ENCODE measurements at regions not wholly inside any gene's neighbourhood (a gene's known extent, or its start where the extent isn't known, plus 50 kb on each side); places are given as distances from the start of the nearest gene placed in this dataset.

DNA sequence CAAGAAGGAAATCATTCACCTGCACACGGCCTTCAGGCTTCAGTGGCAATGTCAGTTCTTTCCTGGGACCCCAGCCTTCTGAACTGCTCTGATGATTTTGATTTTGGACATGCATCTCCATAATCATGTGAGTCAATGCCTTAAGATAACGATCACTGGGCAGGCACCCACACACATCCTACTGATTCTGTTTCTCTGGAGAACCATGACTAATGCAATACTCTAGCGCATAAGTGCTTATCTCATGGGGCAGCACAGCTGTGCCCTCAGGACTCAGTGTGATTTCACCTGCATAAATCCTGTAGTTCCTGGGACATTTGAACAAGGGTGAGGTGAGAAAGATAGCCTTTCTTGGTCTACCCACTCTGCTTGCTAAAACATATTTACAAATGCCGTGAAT is 144.6 kb downstream of the AKAIN1 start:
- Histone ChIP-seq H2BK5ac (ENCODE audit: low read depth, low read length, poor library complexity, severe bottlenecking) (no peak overlapping the region), H2BK12ac (ENCODE audit: low read length in 2 of 2) (no peak overlapping the region), H3K36me3 (ENCODE audit: control insufficient read depth in 1 of 2, insufficient read depth in 2 of 2, low read depth in 1 of 2, low read length in 2 of 2) (no peaks in the 10 kb centered on the region), H3K79me1 (replicated peaks; ENCODE audit: low read length, poor library complexity, severe bottlenecking) (no peaks in the 10 kb centered on the region), H3K14ac (ENCODE audit: low read length in 2 of 2) (no peak overlapping the region), H3K9me3 (ENCODE audit: control insufficient read depth, low read length) (no peaks in the 10 kb centered on the region), H3K9ac (ENCODE audit: low read length) (no peak overlapping the region), H2AFZ (ENCODE audit: low read depth, low read length) (no peak overlapping the region), H3K4me3 (ENCODE audit: insufficient read depth in 1 of 2, low read depth in 1 of 2, low read length in 2 of 2) (no peak overlapping the region), H3K4me2 (ENCODE audit: low read length, poor library complexity, severe bottlenecking) (no peak overlapping the region), H2AK5ac (ENCODE audit: low read length, severe bottlenecking) (no peak overlapping the region), H3K18ac (ENCODE audit: low read depth in 1 of 2, low read length in 2 of 2) (no peak overlapping the region), H3K4me1 (ENCODE audit: control insufficient read depth, insufficient read depth, low read depth, low read length) (no peaks in the 10 kb centered on the region), H2BK120ac (ENCODE audit: low read depth, low read length) (no peak overlapping the region), H2BK15ac (ENCODE audit: low read depth, poor library complexity, severe bottlenecking) (no peak overlapping the region), H3K27ac (ENCODE audit: low read length, poor library complexity, severe bottlenecking) (no peak overlapping the region), H3K4ac (ENCODE audit: low read depth in 1 of 2, low read length in 2 of 2) (no peak overlapping the region), H3K27me3 (ENCODE audit: control insufficient read depth in 1 of 2, insufficient read depth in 1 of 2, low read length in 2 of 2) (no peaks in the 10 kb centered on the region), H4K91ac (ENCODE audit: low read length) (no peak overlapping the region), H4K8ac (ENCODE audit: low read length) (no peak overlapping the region), H3K23ac (ENCODE audit: low read length in 2 of 2) (no peak overlapping the region)
- no peak for DNase-seq
- WGBS, result 72% methylated on average over 3 of the region's 4 CpGs

DNA sequence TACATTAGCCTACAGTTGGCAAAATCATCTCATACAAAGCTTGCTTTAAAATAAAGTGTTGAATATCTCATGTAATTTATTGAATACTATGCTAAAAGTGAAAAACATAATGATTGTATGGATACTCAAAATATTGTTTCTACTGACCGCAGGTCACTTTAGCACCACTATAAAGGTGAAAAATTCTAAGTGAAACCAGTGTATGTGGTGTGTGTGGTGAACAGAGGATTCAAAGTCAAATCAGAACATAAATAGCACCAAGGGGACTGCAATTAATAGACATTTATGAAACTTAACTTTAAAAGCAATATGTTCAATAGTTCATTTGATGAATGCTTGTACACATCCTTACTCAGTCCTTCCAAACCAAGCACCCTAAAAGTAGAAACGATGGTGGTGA is 145.8 kb downstream of the AKAIN1 start:
- WGBS, result no CpG with 5 or more reads among the region's 2 CpGs
- H2AFZ ChIP-seq (ENCODE audit: low read depth, low read length), result no peak overlapping the region

DNA sequence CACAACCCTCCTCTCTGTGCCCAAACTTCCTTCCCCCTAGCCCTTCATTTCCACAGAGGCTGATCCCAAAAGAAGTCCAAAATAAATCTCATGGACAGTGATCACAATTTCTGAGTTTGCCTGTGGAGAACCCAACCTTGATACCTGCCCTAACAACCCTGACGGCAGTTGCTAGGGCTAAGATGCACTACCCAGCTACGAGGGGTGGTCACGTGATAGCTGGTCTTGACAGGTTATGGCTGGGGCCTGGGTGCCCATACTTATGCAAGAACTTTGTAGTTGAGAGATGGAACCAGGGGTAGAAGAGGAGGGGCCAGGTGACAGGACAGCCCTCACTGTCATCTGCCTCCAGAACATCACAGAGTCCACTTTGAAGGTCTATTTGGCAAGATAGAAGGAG is 147.9 kb downstream of the AKAIN1 start:
- Histone ChIP-seq H3K79me1 (replicated peaks; ENCODE audit: low read length, poor library complexity, severe bottlenecking) (no peaks in the 10 kb centered on the region), H3K27ac (ENCODE audit: low read length, poor library complexity, severe bottlenecking) (no peak overlapping the region), H2BK5ac (ENCODE audit: low read depth, low read length, poor library complexity, severe bottlenecking) (no peak overlapping the region), H2BK12ac (ENCODE audit: low read length in 2 of 2) (no peak overlapping the region), H2AFZ (ENCODE audit: low read depth, low read length) (no peak overlapping the region), H2AK5ac (ENCODE audit: low read length, severe bottlenecking) (no peak overlapping the region), H3K4me3 (ENCODE audit: insufficient read depth in 1 of 2, low read depth in 1 of 2, low read length in 2 of 2) (no peak overlapping the region), H3K36me3 (ENCODE audit: control insufficient read depth in 1 of 2, insufficient read depth in 2 of 2, low read depth in 1 of 2, low read length in 2 of 2) (no peaks in the 10 kb centered on the region), H3K14ac (ENCODE audit: low read length in 2 of 2) (no peak overlapping the region), H3K4me1 (ENCODE audit: control insufficient read depth, insufficient read depth, low read depth, low read length) (no peaks in the 10 kb centered on the region), H3K9ac (ENCODE audit: low read length) (no peak overlapping the region), H3K4ac (ENCODE audit: low read depth in 1 of 2, low read length in 2 of 2) (no peak overlapping the region), H4K8ac (ENCODE audit: low read length) (no peak overlapping the region), H2BK120ac (ENCODE audit: low read depth, low read length) (no peak overlapping the region), H2BK15ac (ENCODE audit: low read depth, poor library complexity, severe bottlenecking) (no peak overlapping the region), H3K9me3 (ENCODE audit: control insufficient read depth, low read length) (no peaks in the 10 kb centered on the region), H3K18ac (ENCODE audit: low read depth in 1 of 2, low read length in 2 of 2) (no peak overlapping the region), H4K91ac (ENCODE audit: low read length) (no peak overlapping the region), H3K4me2 (ENCODE audit: low read length, poor library complexity, severe bottlenecking) (no peak overlapping the region), H3K23ac (ENCODE audit: low read length in 2 of 2) (no peak overlapping the region), H3K27me3 (ENCODE audit: control insufficient read depth in 1 of 2, insufficient read depth in 1 of 2, low read length in 2 of 2) (no peaks in the 10 kb centered on the region)
- no peak for DNase-seq
- 78% methylated on average over 3 of the region's 3 CpGs for WGBS

More for the DNA sequence above, 145.8 kb downstream of the AKAIN1 start:
- no peaks in the 10 kb centered on the region for H3K36me3 ChIP-seq (ENCODE audit: control insufficient read depth in 1 of 2, insufficient read depth in 2 of 2, low read depth in 1 of 2, low read length in 2 of 2)
- no peak overlapping the region for H2BK120ac ChIP-seq (ENCODE audit: low read depth, low read length)
- H3K79me1 ChIP-seq (replicated peaks; ENCODE audit: low read length, poor library complexity, severe bottlenecking), result no peaks in the 10 kb centered on the region
- no peaks in the 10 kb centered on the region for H3K4me1 ChIP-seq (ENCODE audit: control insufficient read depth, insufficient read depth, low read depth, low read length)
- H4K91ac ChIP-seq (ENCODE audit: low read length), result no peak overlapping the region
- H3K27ac ChIP-seq (ENCODE audit: low read length, poor library complexity, severe bottlenecking), result no peak overlapping the region
- no peak overlapping the region for H2BK5ac ChIP-seq (ENCODE audit: low read depth, low read length, poor library complexity, severe bottlenecking)
- H3K4me2 ChIP-seq (ENCODE audit: low read length, poor library complexity, severe bottlenecking), result no peak overlapping the region
- no peak overlapping the region for H3K14ac ChIP-seq (ENCODE audit: low read length in 2 of 2)
- no peak overlapping the region for H2BK12ac ChIP-seq (ENCODE audit: low read length in 2 of 2)
- H3K9me3 ChIP-seq (ENCODE audit: control insufficient read depth, low read length), result no peaks in the 10 kb centered on the region
- no peak overlapping the region for H2BK15ac ChIP-seq (ENCODE audit: low read depth, poor library complexity, severe bottlenecking)
- no peak for DNase-seq
- no peak overlapping the region for H3K18ac ChIP-seq (ENCODE audit: low read depth in 1 of 2, low read length in 2 of 2)
- H4K8ac ChIP-seq (ENCODE audit: low read length), result no peak overlapping the region
- H3K4me3 ChIP-seq (ENCODE audit: insufficient read depth in 1 of 2, low read depth in 1 of 2, low read length in 2 of 2), result no peak overlapping the region
- H3K27me3 ChIP-seq (ENCODE audit: control insufficient read depth in 1 of 2, insufficient read depth in 1 of 2, low read length in 2 of 2), result no peaks in the 10 kb centered on the region
- H3K9ac ChIP-seq (ENCODE audit: low read length), result no peak overlapping the region
- H3K4ac ChIP-seq (ENCODE audit: low read depth in 1 of 2, low read length in 2 of 2), result no peak overlapping the region
- no peak overlapping the region for H2AK5ac ChIP-seq (ENCODE audit: low read length, severe bottlenecking)
- H3K23ac ChIP-seq (ENCODE audit: low read length in 2 of 2), result no peak overlapping the region

DNA sequence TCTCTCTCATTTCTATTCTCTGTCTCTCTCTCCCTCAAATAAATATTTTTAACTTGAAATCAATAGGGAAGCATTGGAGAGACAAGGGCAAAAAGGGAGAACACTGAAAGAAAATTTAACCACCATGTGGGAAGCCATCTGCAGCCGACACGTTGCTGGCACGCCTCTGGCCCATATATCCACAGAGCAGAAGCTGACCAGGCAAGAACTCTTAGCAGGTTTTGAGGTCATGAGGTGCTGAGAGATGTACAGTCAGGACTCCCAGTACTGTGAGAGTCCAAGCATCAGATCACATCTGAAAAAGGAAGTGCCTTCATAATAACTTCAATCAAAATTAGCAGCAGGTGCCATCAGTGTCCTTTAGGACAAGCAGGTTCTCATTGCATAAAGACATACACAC is 156.6 kb downstream of the AKAIN1 start:
- 88% methylated on average over 3 of the region's 3 CpGs for WGBS
- Histone ChIP-seq H3K27ac (ENCODE audit: low read length, poor library complexity, severe bottlenecking) (no peak overlapping the region), H3K27me3 (ENCODE audit: control insufficient read depth in 1 of 2, insufficient read depth in 1 of 2, low read length in 2 of 2) (no peaks in the 10 kb centered on the region), H2AK5ac (ENCODE audit: low read length, severe bottlenecking) (no peak overlapping the region), H3K4me3 (ENCODE audit: insufficient read depth in 1 of 2, low read depth in 1 of 2, low read length in 2 of 2) (no peak overlapping the region), H2BK5ac (ENCODE audit: low read depth, low read length, poor library complexity, severe bottlenecking) (no peak overlapping the region), H4K91ac (ENCODE audit: low read length) (no peak overlapping the region), H3K14ac (ENCODE audit: low read length in 2 of 2) (no peak overlapping the region), H3K4ac (ENCODE audit: low read depth in 1 of 2, low read length in 2 of 2) (no peak overlapping the region), H4K8ac (ENCODE audit: low read length) (no peak overlapping the region), H3K79me1 (replicated peaks; ENCODE audit: low read length, poor library complexity, severe bottlenecking) (no peaks in the 10 kb centered on the region), H3K36me3 (ENCODE audit: control insufficient read depth in 1 of 2, insufficient read depth in 2 of 2, low read depth in 1 of 2, low read length in 2 of 2) (no peaks in the 10 kb centered on the region), H2BK120ac (ENCODE audit: low read depth, low read length) (no peak overlapping the region), H3K4me1 (ENCODE audit: control insufficient read depth, insufficient read depth, low read depth, low read length) (no peaks in the 10 kb centered on the region), H3K18ac (ENCODE audit: low read depth in 1 of 2, low read length in 2 of 2) (no peak overlapping the region), H2AFZ (ENCODE audit: low read depth, low read length) (no peak overlapping the region), H3K9ac (ENCODE audit: low read length) (no peak overlapping the region), H2BK12ac (ENCODE audit: low read length in 2 of 2) (no peak overlapping the region), H3K4me2 (ENCODE audit: low read length, poor library complexity, severe bottlenecking) (no peak overlapping the region), H3K9me3 (ENCODE audit: control insufficient read depth, low read length) (no peaks in the 10 kb centered on the region), H2BK15ac (ENCODE audit: low read depth, poor library complexity, severe bottlenecking) (no peak overlapping the region), H3K23ac (ENCODE audit: low read length in 2 of 2) (no peak overlapping the region)
- no peak for DNase-seq

Measured in mesenchymal stem cell (in vitro differentiated cells and primary cell).